MM.1S (cell line): ENCODE measurements at regions not wholly inside any gene's neighbourhood (a gene's known extent, or its start where the extent isn't known, plus 50 kb on each side); places are given as distances from the start of the nearest gene placed in this dataset.

ENCODE experiments used
- EZH2 ChIP-seq: fragments of 300-600 bp; sonication (generic); optimal IDR thresholded peaks from 2 replicates; pipeline ENCODE3; 2017; ENCODE audit warnings: low read depth, mild to moderate bottlenecking, antibody characterized with exemption, low read length, mixed read lengths
- TF ChIP-seq, protein P1 (sequence below): fragments of 300-600 bp; sonication (generic); IDR thresholded peaks from 2 replicates; pipeline ENCODE4 v1.5.1; 2016; ENCODE audit warnings: antibody characterized with exemption, low read length, mixed read lengths

DNA sequence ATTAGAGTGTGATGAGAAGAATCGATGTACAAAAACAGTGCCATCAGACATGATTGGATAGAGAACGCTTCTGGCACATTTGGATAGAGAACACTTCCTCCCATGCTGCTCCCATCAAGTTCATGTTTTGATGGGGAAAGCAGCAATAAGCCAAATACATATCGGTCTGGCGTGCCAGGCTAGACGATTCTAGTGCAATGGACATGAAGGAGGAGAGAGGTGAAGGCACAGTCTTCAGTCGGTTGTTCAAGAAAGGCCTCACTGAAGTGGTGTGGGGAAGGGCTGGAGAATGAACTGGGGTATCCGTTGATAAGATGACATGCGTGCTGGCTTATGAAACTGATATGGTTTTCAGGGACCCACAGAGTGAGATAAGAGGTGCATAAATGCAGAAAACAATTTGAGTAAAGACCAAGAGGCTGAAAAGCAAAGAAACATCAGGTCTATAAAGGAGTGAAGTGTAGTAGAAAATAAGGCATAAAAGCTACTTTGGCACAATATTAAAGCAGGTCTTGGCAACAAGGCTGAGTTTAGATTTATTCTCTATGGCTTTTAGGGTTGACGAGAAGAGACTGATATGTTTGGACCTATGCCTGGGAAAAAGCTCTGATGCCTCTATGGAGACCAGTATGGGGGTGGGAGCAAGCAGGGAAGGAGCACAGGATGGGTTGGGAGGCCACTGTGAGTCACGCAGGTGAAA is 117.6 kb upstream of the PIEZO2 start:
- TF ChIP-seq, protein P1, sequence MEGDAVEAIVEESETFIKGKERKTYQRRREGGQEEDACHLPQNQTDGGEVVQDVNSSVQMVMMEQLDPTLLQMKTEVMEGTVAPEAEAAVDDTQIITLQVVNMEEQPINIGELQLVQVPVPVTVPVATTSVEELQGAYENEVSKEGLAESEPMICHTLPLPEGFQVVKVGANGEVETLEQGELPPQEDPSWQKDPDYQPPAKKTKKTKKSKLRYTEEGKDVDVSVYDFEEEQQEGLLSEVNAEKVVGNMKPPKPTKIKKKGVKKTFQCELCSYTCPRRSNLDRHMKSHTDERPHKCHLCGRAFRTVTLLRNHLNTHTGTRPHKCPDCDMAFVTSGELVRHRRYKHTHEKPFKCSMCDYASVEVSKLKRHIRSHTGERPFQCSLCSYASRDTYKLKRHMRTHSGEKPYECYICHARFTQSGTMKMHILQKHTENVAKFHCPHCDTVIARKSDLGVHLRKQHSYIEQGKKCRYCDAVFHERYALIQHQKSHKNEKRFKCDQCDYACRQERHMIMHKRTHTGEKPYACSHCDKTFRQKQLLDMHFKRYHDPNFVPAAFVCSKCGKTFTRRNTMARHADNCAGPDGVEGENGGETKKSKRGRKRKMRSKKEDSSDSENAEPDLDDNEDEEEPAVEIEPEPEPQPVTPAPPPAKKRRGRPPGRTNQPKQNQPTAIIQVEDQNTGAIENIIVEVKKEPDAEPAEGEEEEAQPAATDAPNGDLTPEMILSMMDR = no peak
- no peak for TF ChIP-seq EZH2
